Pulmonary artery endothelial cell (primary cell): ENCODE measurements at regions not wholly inside any gene's neighbourhood (a gene's known extent, or its start where the extent isn't known, plus 50 kb on each side); places are given as distances from the start of the nearest gene placed in this dataset.
"Not testable (repeated sequence)": the region's sequence is repeated elsewhere in the genome, so short reads cannot be mapped to it uniquely, and the experiment has no call there.

Experiments
- DNase-seq: peaks from one replicate; pipeline ENCODE4 v3.0.0-alpha.2; 2011; ENCODE audit warnings: low read depth, low spot score

- no peak for DNase-seq
These were observed 336.6 kb downstream of the PREX1 start for GRCh38 chr20:48490961-48491831.

DNA sequence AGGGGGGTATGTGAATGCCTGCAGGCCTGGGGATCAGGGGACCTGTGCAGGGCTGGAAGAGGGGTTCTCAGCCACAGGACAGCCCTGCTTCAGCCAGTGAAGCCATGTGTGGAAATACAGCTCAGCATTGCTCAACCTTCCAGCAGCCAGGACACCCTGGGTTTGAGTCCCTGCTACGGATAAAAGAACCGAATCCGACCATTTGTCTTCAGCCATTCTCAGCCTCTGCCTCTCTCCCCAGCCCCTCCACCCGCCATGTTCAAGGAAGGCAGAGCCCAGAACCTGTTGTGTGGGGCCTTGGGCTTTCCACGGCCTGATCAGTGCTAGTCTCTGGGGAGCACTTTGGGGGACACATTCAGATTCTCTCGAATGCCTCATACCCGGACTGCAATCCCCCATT is 337.5 kb downstream of the PREX1 start:
- not testable (repeated sequence) for DNase-seq

DNA sequence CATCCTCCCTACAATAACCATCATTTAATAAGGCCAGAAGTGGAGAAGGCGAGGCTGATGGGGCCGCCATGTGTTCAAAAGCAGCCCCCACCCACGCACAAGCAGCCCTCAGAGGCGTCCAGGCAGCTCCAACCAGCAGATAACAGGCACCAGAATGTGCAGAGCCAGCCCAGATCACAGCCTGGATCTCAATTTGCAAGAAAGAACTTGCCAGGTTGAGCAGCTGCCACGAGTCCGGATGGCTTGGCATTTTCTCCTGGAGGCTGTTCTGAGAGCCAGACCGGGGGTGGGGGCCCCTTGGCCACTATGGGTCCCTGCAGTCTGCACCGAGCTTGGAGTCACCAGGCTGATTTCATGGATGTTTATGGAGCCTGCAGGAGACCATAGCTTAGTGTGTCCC is 338.1 kb downstream of the PREX1 start:
- DNase-seq: no peak

DNA sequence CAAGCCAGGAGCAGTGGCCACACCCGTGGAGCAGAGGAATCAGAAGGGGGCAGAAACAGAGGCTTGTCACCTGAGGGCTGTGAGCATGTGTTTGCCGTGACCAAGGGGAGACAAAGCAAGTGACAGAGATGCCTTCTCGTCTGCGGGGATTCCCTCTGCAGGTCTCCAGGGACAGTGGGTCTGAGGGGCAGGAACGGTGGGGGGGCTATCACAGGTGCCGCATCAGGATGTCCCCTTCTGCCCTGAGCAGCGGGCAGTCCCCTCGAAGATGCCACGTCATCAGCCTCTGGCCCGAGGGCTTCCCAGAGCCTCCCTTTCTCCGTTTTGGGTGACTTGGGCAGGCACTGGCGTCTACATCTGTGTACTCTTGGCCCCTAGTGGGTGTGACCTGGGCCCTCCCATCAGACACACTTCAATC is 338.7 kb downstream of the PREX1 start:
- no peak for DNase-seq

- not testable (repeated sequence) for DNase-seq
These were observed 339.3 kb downstream of the PREX1 start for GRCh38 chr20:48488334-48489034.

GRCh38 chr20:48486065-48486464 is 341.7 kb downstream of the PREX1 start:
- no peak for DNase-seq

DNA sequence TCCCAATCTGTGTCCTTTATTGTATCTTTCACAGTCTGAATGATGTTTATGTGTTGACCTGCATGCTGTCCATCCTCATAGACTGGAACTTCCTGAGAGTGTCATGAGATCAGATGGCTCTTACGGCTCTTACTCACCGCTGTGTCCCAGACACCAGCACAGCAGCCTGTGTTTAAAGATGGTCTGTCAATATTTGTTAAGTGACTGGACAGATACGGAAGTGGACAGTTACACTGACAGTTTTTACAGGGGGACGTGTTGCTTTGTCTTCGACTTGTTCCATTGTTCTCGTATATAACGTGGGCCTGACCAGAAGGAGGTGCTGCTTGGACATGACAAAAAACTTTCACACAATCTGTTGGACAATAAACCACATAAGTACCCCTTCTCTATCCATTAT is 342.6 kb downstream of the PREX1 start:
- DNase-seq: not testable (repeated sequence)

- no peak for DNase-seq
These were observed 344.3 kb downstream of the PREX1 start for GRCh38 chr20:48483334-48484066.

GRCh38 chr20:48482790-48483189 is 345.0 kb downstream of the PREX1 start:
- DNase-seq: no peak

DNA sequence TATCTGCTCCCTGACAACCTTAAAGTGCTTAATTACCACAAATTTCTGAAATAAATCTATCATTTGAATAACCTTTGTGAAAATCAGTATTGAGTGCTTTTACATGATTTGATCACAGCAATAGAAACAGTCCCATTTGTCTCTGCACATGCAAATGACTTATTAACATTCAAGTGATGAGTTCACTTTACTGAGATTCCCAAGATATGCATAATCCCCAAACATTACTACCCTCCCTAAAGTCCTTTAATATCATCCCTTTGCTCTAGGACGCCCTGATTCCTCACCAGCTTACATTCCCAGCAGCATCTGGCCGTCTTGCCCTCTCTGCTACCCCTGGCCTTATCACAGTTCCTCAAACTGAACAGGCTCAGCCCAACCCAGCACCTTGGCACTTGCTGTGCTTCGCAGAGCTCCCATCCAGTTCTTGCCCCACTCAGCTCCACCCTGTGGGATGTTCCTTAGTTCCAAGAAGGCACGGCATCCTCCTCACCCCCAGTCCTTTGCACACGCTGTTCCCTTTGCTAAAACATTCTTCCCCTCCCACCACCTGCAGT is 347.5 kb downstream of the PREX1 start:
- no peak for DNase-seq

GRCh38 chr20:48478806-48479585 is 348.8 kb downstream of the PREX1 start:
- DNase-seq: no peak

- no peak for DNase-seq
These were observed 349.4 kb downstream of the PREX1 start for GRCh38 chr20:48478370-48478769.

GRCh38 chr20:48476854-48477253 is 350.9 kb downstream of the PREX1 start:
- no peak for DNase-seq

GRCh38 chr20:48474022-48474421 is 353.8 kb downstream of the PREX1 start:
- DNase-seq: no peak

- DNase-seq: no peak
These were observed 355.9 kb downstream of the PREX1 start for GRCh38 chr20:48471759-48472408.

DNA sequence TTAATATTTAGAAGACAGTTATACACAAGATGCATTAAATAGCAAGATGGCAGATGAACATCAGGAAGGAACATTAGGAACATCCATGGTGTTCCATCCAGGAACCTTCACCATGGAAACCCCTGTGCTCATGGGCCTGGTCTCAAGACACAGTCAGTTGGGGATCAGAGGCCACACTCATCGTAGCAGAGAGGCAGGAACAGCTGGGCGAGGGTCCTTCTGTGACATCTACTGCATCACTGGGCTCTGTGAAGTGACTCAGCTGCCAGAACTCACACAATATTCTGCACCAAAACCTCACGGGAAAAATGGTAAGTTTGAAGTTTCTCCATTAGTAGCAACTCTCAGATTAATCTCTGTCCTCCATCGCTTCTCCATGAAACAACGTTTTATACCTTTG is 356.6 kb downstream of the PREX1 start:
- DNase-seq: no peak

DNA sequence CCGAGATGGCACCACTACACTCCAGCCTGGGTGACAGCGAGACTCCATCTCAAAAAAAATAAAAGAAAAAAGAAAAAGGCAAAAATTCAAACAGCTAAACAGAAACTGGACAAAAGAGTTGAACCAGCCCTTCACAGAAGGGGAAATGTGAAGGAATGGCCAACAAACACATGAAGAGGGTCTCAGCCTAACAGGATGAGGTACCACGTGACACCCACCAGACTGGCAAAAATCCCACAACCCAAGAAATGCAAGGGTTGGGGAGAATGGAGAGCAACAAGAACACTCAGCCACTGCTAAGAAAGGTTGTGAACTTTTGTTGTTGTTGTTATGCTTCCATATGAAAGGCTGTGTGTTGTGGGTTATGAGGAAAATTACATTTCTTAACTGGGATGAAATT is 357.7 kb downstream of the PREX1 start:
- DNase-seq: no peak

DNA sequence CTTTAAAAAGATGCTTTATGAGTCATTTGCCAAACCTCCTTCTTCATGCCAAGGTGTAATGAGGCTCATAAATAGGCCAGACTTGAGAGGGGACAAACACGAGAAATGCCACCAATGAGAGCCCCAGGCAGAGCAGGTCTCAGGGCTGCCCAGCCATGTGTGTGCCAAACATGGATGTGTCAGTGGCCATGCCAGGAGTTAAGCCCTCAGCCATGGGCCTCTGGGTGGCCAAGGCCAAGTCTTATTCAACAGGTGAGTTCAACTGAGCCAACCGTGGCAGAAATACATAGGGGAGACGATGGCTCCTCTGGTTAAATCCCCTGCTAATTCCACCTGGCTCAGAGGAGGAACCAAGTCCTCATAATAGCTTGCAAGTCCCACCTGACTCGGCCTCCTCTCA is 358.8 kb downstream of the PREX1 start:
- DNase-seq: no peak

DNA sequence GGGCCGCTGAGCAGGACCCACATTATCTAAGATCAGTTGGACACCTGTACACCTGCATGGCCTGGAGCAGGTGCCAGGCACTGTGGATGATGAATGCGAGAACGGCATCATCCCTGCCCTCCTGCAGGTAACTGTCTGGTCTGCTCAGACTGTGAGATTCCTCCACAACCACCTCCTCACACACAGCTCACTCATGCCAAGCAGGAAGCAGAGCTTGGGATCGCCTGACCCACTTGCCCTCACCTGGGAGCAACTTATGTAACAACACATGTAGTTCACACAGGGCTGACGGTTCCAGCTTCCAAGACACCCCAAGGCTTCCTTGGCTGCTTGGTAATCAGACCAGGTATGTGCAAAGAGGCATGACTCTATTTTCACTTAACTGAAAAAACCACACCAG is 359.2 kb downstream of the PREX1 start:
- DNase-seq: no peak

GRCh38 chr20:48467622-48468021 is 360.2 kb downstream of the PREX1 start:
- DNase-seq: no peak

DNA sequence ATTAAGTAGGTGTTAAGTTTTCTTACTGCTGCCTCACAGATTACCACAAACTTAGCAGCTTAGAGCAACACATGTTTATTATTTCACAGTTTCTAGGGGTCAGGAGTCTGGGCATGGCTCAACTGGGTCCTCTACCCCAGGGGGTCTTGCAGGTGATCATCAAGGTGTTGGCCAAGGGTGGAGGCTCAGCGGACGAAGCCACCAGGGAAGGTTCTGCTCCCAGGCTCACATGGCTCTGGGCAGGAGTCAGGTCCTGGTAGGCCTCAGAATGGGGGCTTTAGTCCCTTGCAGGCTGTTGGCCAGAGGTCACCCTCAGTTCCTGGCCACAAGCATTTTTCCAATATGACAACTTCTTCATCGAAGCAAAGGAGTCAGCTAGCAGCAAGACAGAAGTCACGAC is 362.5 kb downstream of the PREX1 start:
- DNase-seq: no peak
